ENCODE measurements at regions not wholly inside any gene's neighbourhood (a gene's known extent, or its start where the extent isn't known, plus 50 kb on each side); places are given as distances from the start of the nearest gene placed in this dataset.
A peak's percentile ranks its signal among the peaks of the same experiment; 100 is the strongest.
"Not testable (repeated sequence)": the region's sequence is repeated elsewhere in the genome, so short reads cannot be mapped to it uniquely, and the experiment has no call there.

GRCh38 chr5:77867914-77868313, 91.8 kb upstream of the TBCA start:
- H3K36me3 ChIP-seq (ENCODE audit: control insufficient read depth, insufficient read depth, low read length) = no peaks in the 10 kb centered on the region
- H3K4me3 ChIP-seq (ENCODE audit: extremely low read depth, insufficient read depth, low read length, poor library complexity, severe bottlenecking) = no peak overlapping the region
- 90 to 93% methylated on average over 1 to 2 of the region's 4 CpGs for WGBS, 2 experiments (ENCODE audit: insufficient coverage in 2 of 2)
- H3K4me1 ChIP-seq (ENCODE audit: control insufficient read depth, insufficient read depth, low read length, poor library complexity, severe bottlenecking) = peaks cover 7% of the 10 kb centered on the region
- no peaks in the 10 kb centered on the region for H3K9me3 ChIP-seq (ENCODE audit: control insufficient read depth, low read length)
- no peak overlapping the region for H3K27ac ChIP-seq (ENCODE audit: low read depth, low read length, severe bottlenecking)

DNA sequence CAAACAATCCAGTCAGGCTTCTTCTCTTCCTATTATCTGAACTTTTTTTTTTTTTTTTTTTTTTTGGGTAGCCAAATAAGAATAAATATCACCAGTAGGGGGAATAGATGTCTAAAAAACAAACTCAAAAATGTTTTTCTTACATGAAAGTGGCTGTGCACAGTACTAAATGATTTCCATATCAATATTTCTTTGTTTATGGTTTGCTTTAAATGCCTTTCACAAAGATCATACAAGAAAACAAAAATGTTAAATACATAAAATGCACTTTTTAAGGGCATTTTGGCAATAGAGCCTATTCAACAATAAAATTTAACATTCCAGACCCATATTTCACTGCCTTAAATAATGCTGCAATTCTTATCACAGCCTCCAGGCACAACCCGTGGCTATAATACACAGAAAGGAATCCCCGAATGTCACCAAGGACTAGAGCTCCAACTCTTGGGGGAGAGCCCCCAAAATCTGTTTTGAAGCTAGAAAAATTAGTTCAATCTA, 91.1 kb upstream of the TBCA start:
- no peaks in the 10 kb centered on the region for H3K9me3 ChIP-seq (ENCODE audit: control insufficient read depth, low read length)
- H3K4me1 ChIP-seq (ENCODE audit: control insufficient read depth, insufficient read depth, low read length, poor library complexity, severe bottlenecking) = peaks cover 7% of the 10 kb centered on the region
- no peak overlapping the region for H3K27ac ChIP-seq (ENCODE audit: low read depth, low read length, severe bottlenecking)
- no peaks in the 10 kb centered on the region for H3K36me3 ChIP-seq (ENCODE audit: control insufficient read depth, insufficient read depth, low read length)
- H3K4me3 ChIP-seq (ENCODE audit: extremely low read depth, insufficient read depth, low read length, poor library complexity, severe bottlenecking) = no peak overlapping the region
- WGBS, 2 experiments (ENCODE audit: insufficient coverage in 2 of 2) = no CpG with 5 or more reads among the region's 2 CpGs

DNA sequence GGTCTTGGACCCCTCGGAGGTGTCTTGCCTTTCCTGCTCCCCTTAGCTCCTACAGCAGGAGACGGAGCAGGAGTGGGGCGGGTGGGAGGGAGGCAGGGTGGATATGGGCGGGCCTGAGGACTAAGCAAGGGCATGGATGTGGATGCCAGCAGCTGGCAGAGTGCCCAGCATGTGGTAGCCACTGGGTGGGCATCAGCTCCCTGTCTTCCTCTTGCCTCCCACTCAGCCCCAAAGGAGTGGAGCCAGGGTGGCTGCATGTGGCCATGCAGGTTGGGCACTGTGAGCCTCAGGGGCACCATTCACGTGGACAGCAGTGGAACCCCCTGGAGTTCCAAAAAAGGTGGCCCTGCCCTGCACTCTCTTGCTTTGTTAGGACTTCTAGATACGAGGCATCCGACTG, 90.1 kb upstream of the TBCA start:
- H3K4me1 ChIP-seq (ENCODE audit: control insufficient read depth, insufficient read depth, low read length, poor library complexity, severe bottlenecking) = peaks cover 4% of the 10 kb centered on the region
- H3K4me3 ChIP-seq (ENCODE audit: extremely low read depth, insufficient read depth, low read length, poor library complexity, severe bottlenecking) = no peak overlapping the region
- 81 to 96% methylated on average over 3 to 4 of the region's 7 CpGs for WGBS, 2 experiments (ENCODE audit: insufficient coverage in 2 of 2)
- no peaks in the 10 kb centered on the region for H3K9me3 ChIP-seq (ENCODE audit: control insufficient read depth, low read length)
- H3K27ac ChIP-seq (ENCODE audit: low read depth, low read length, severe bottlenecking) = no peak overlapping the region
- no peaks in the 10 kb centered on the region for H3K36me3 ChIP-seq (ENCODE audit: control insufficient read depth, insufficient read depth, low read length)

DNA sequence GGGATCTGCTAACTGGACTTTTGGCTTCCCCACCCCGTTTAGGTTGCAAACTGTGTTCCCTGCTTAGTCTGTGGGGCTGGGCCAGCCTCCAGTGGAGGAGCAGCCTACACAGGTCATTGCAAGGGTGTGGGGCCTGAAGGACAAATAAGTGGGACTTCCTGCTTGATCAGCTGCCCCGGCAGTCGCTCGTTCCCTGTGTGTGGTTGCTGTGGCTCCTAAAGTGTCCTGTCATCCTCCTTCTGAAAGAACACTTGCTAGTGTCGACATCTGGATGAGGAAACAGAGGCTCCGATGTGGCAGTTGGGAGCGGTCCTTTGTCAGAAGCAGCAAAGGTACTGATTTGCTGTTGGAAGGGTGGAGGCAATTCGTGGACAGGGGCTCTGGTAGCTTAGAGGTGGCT, 88.9 kb upstream of the TBCA start:
- Histone ChIP-seq H3K9me3 (ENCODE audit: control insufficient read depth, low read length) (no peaks in the 10 kb centered on the region), H3K27ac (ENCODE audit: low read depth, low read length, severe bottlenecking) (no peak overlapping the region), H3K4me3 (ENCODE audit: extremely low read depth, insufficient read depth, low read length, poor library complexity, severe bottlenecking) (no peak overlapping the region), H3K4me1 (ENCODE audit: control insufficient read depth, insufficient read depth, low read length, poor library complexity, severe bottlenecking) (peaks cover 6% of the 10 kb centered on the region), H3K36me3 (ENCODE audit: control insufficient read depth, insufficient read depth, low read length) (no peaks in the 10 kb centered on the region)
- WGBS, 2 experiments (ENCODE audit: insufficient coverage in 2 of 2) = 89 to 91% methylated on average over 7 to 8 of the region's 8 CpGs

- no CpG with 5 or more reads among the region's 1 CpG for WGBS, 2 experiments (ENCODE audit: insufficient coverage in 2 of 2)
These were observed 87.0 kb upstream of the TBCA start for GRCh38 chr5:77863181-77863580.

GRCh38 chr5:77861576-77861975, 85.4 kb upstream of the TBCA start:
- Histone ChIP-seq H3K4me1 (ENCODE audit: control insufficient read depth, insufficient read depth, low read length, poor library complexity, severe bottlenecking) (peaks cover 14% of the 10 kb centered on the region), H3K36me3 (ENCODE audit: control insufficient read depth, insufficient read depth, low read length) (no peaks in the 10 kb centered on the region), H3K27ac (ENCODE audit: low read depth, low read length, severe bottlenecking) (no peak overlapping the region), H3K4me3 (ENCODE audit: extremely low read depth, insufficient read depth, low read length, poor library complexity, severe bottlenecking) (no peak overlapping the region), H3K9me3 (ENCODE audit: control insufficient read depth, low read length) (no peaks in the 10 kb centered on the region)
- 100% methylated on average over 1 of the region's 1 CpG for WGBS, 2 experiments (ENCODE audit: insufficient coverage in 2 of 2)

More at GRCh38 chr5:77863181-77863580, 87.0 kb upstream of the TBCA start:
- Histone ChIP-seq H3K4me1 (ENCODE audit: control insufficient read depth, insufficient read depth, low read length, poor library complexity, severe bottlenecking) (peaks cover 14% of the 10 kb centered on the region), H3K9me3 (ENCODE audit: control insufficient read depth, low read length) (no peaks in the 10 kb centered on the region), H3K27ac (ENCODE audit: low read depth, low read length, severe bottlenecking) (no peak overlapping the region), H3K4me3 (ENCODE audit: extremely low read depth, insufficient read depth, low read length, poor library complexity, severe bottlenecking) (no peak overlapping the region), H3K36me3 (ENCODE audit: control insufficient read depth, insufficient read depth, low read length) (no peaks in the 10 kb centered on the region)

- 80 to 100% methylated on average over 1 of the region's 1 CpG for WGBS, 2 experiments (ENCODE audit: insufficient coverage in 2 of 2)
These were observed 83.2 kb upstream of the TBCA start for GRCh38 chr5:77859306-77859705.

GRCh38 chr5:77858678-77859077, 82.5 kb upstream of the TBCA start:
- H3K4me1 ChIP-seq (ENCODE audit: control insufficient read depth, insufficient read depth, low read length, poor library complexity, severe bottlenecking) = peaks cover 25% of the 10 kb centered on the region
- H3K27ac ChIP-seq (ENCODE audit: low read depth, low read length, severe bottlenecking); H3K9me3 ChIP-seq (ENCODE audit: control insufficient read depth, low read length); H3K4me3 ChIP-seq (ENCODE audit: extremely low read depth, insufficient read depth, low read length, poor library complexity, severe bottlenecking); H3K36me3 ChIP-seq (ENCODE audit: control insufficient read depth, insufficient read depth, low read length): not testable (repeated sequence)
- WGBS, 2 experiments (ENCODE audit: insufficient coverage in 2 of 2) = 95% methylated on average over 4 of the region's 9 CpGs; no CpG with 5 or more reads in 1 of the 2 experiments

More at GRCh38 chr5:77859306-77859705, 83.2 kb upstream of the TBCA start:
- no peaks in the 10 kb centered on the region for H3K36me3 ChIP-seq (ENCODE audit: control insufficient read depth, insufficient read depth, low read length)
- H3K4me1 ChIP-seq (ENCODE audit: control insufficient read depth, insufficient read depth, low read length, poor library complexity, severe bottlenecking) = peaks cover 25% of the 10 kb centered on the region
- no peak overlapping the region for H3K27ac ChIP-seq (ENCODE audit: low read depth, low read length, severe bottlenecking)
- H3K9me3 ChIP-seq (ENCODE audit: control insufficient read depth, low read length) = no peaks in the 10 kb centered on the region
- no peak overlapping the region for H3K4me3 ChIP-seq (ENCODE audit: extremely low read depth, insufficient read depth, low read length, poor library complexity, severe bottlenecking)

DNA sequence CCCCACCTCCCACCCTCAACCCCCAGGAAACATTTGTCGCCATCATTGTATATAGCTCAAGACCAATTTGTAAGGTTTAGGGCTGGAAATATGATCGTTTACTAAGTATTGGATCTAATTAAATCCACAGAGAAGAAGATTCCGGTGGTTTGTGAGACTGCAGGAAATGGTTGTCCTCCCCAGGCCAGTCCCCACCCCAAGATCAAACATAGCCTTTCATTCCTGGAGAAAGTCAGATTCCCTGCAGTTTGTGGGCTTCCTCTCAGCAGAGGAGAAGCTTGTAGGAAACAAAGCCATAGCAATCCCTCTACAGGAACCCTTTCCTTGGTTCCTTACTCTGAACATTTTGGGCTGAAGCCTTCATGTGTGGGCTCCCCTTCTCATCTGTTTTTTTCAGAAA, 79.2 kb upstream of the TBCA start:
- no peaks in the 10 kb centered on the region for H3K36me3 ChIP-seq (ENCODE audit: control insufficient read depth, insufficient read depth, low read length)
- peaks cover 22% of the 10 kb centered on the region for H3K4me1 ChIP-seq (ENCODE audit: control insufficient read depth, insufficient read depth, low read length, poor library complexity, severe bottlenecking)
- no CpG with 5 or more reads among the region's 3 CpGs for WGBS, 2 experiments (ENCODE audit: insufficient coverage in 2 of 2)
- no peaks in the 10 kb centered on the region for H3K9me3 ChIP-seq (ENCODE audit: control insufficient read depth, low read length)
- H3K4me3 ChIP-seq (ENCODE audit: extremely low read depth, insufficient read depth, low read length, poor library complexity, severe bottlenecking) = no peak overlapping the region
- no peak overlapping the region for H3K27ac ChIP-seq (ENCODE audit: low read depth, low read length, severe bottlenecking)

DNA sequence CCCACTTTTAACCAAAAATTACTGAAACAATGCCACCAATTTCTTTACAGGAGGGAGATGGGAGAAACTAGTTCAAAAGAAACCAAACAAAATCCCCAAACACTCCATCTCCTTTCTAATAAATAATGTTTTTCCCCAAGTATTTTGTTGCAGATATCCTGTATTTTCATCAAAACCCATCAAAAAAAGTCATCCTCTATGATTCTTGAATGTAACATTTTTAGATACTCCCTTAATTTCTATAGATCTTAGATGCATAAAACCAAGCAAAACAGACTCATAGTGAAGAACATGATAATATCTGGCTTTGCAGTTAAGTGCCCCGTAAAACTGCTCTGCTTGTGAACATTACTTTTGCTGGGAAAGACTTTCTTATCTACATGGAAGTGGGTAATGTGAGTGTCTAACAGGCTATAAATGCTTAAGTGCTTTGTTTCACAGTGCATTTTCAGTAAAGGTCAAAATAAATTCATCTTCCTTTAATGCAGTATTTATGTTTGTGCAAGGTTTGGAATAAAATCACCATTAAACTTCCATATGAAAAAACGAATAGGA, 77.3 kb upstream of the TBCA start:
- Histone ChIP-seq H3K27ac (ENCODE audit: low read depth, low read length, severe bottlenecking) (peak overlapping the region; percentile 30), H3K36me3 (ENCODE audit: control insufficient read depth, insufficient read depth, low read length) (no peaks in the 10 kb centered on the region), H3K9me3 (ENCODE audit: control insufficient read depth, low read length) (no peaks in the 10 kb centered on the region), H3K4me1 (ENCODE audit: control insufficient read depth, insufficient read depth, low read length, poor library complexity, severe bottlenecking) (peaks cover 15% of the 10 kb centered on the region), H3K4me3 (ENCODE audit: extremely low read depth, insufficient read depth, low read length, poor library complexity, severe bottlenecking) (no peak overlapping the region)
- WGBS, 2 experiments (ENCODE audit: insufficient coverage in 2 of 2) = 78% methylated on average over 1 of the region's 2 CpGs; no CpG with 5 or more reads in 1 of the 2 experiments

- H3K27ac ChIP-seq (ENCODE audit: low read depth, low read length, severe bottlenecking) = peak overlapping the region; percentile 30
- no peaks in the 10 kb centered on the region for H3K36me3 ChIP-seq (ENCODE audit: control insufficient read depth, insufficient read depth, low read length)
- H3K4me1 ChIP-seq (ENCODE audit: control insufficient read depth, insufficient read depth, low read length, poor library complexity, severe bottlenecking) = peaks cover 15% of the 10 kb centered on the region
- peak overlapping the region; percentile 34 for H3K4me3 ChIP-seq (ENCODE audit: extremely low read depth, insufficient read depth, low read length, poor library complexity, severe bottlenecking)
- H3K9me3 ChIP-seq (ENCODE audit: control insufficient read depth, low read length) = no peaks in the 10 kb centered on the region
- WGBS, 2 experiments (ENCODE audit: insufficient coverage in 2 of 2) = 0 to 7% methylated on average over 2 of the region's 28 CpGs
These were observed 76.6 kb upstream of the TBCA start for GRCh38 chr5:77852514-77853352.
